ENCODE measurements at regions not wholly inside any gene's neighbourhood (a gene's known extent, or its start where the extent isn't known, plus 50 kb on each side); places are given as distances from the start of the nearest gene placed in this dataset.

DNA sequence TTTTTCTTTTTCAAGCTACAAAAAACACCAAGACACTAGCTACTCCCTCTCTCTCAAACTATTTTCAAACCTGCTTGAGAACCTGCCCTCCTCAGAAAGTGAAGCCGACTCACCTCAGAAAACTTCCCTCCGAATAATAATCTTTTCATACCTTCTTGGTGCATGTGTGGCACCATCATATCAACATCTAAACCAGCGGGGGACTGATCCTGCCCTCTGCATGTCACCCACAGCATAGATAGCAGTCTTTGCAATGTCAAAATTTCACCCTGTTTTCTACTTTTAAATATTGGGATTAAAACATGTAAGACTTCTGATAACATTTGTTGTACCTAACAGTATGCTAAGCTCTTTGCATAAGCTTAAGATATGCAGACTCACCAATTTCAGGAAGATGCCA lies 1260.3 kb downstream of the PLA2G4A start:
- Histone ChIP-seq H3K4me3 (ENCODE audit: low read length) (no peak overlapping the region), H3K27me3 (ENCODE audit: low read depth, low read length) (no peaks in the 10 kb centered on the region), H3K9me3 (ENCODE audit: insufficient read depth, low read length) (peaks cover 19% of the 10 kb centered on the region), H3K79me2 (ENCODE audit: low read length) (no peaks in the 10 kb centered on the region), H2AFZ (ENCODE audit: low read depth, low read length) (no peak overlapping the region), H3K27ac (ENCODE audit: low read length) (no peak overlapping the region), H3K4me1 (ENCODE audit: low read length) (no peaks in the 10 kb centered on the region), H3K36me3 (replicated peaks; ENCODE audit: low read depth, low read length) (peaks cover 7% of the 10 kb centered on the region), H3K4me2 (ENCODE audit: low read length) (no peak overlapping the region), H4K20me1 (ENCODE audit: insufficient read depth, low read length) (no peaks in the 10 kb centered on the region), H3K9ac (ENCODE audit: low read length) (no peak overlapping the region)
- no peak for TF ChIP-seq EZH2phosphoT487 (IDR thresholded peaks at IDR 0.05; ENCODE audit: low read depth)

DNA sequence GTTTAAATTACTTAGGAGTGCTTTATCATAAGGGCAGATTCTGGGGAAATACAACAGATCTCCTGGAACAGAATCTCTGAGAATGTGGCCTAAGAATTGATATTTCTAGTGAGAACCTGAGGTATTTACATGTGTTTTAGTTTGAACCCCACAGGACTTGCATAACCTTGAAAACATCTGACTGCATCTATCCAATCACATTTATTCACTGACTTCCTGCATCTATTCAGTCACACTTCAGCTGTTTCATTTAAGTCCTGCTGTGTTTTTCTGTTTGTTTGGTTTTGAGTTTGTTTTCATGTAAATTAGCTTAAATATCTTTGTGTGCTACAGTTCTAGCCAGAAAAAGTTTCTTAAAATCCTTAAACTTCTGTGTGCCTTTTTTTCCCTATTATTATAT lies 1260.7 kb downstream of the PLA2G4A start:
- Histone ChIP-seq H3K9me3 (ENCODE audit: insufficient read depth, low read length) (peaks cover 19% of the 10 kb centered on the region), H3K4me3 (ENCODE audit: low read length) (no peak overlapping the region), H3K4me1 (ENCODE audit: low read length) (no peaks in the 10 kb centered on the region), H3K27me3 (ENCODE audit: low read depth, low read length) (no peaks in the 10 kb centered on the region), H4K20me1 (ENCODE audit: insufficient read depth, low read length) (no peaks in the 10 kb centered on the region), H3K79me2 (ENCODE audit: low read length) (no peaks in the 10 kb centered on the region), H2AFZ (ENCODE audit: low read depth, low read length) (no peak overlapping the region), H3K4me2 (ENCODE audit: low read length) (no peak overlapping the region), H3K36me3 (replicated peaks; ENCODE audit: low read depth, low read length) (peaks cover 7% of the 10 kb centered on the region), H3K27ac (ENCODE audit: low read length) (no peak overlapping the region), H3K9ac (ENCODE audit: low read length) (no peak overlapping the region)
- TF ChIP-seq EZH2phosphoT487 (IDR thresholded peaks at IDR 0.05; ENCODE audit: low read depth), result no peak
- TF ChIP-seq, protein P1, sequence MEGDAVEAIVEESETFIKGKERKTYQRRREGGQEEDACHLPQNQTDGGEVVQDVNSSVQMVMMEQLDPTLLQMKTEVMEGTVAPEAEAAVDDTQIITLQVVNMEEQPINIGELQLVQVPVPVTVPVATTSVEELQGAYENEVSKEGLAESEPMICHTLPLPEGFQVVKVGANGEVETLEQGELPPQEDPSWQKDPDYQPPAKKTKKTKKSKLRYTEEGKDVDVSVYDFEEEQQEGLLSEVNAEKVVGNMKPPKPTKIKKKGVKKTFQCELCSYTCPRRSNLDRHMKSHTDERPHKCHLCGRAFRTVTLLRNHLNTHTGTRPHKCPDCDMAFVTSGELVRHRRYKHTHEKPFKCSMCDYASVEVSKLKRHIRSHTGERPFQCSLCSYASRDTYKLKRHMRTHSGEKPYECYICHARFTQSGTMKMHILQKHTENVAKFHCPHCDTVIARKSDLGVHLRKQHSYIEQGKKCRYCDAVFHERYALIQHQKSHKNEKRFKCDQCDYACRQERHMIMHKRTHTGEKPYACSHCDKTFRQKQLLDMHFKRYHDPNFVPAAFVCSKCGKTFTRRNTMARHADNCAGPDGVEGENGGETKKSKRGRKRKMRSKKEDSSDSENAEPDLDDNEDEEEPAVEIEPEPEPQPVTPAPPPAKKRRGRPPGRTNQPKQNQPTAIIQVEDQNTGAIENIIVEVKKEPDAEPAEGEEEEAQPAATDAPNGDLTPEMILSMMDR (IDR thresholded peaks at IDR 0.05; ENCODE audit: low read depth, low read length), result no peak

DNA sequence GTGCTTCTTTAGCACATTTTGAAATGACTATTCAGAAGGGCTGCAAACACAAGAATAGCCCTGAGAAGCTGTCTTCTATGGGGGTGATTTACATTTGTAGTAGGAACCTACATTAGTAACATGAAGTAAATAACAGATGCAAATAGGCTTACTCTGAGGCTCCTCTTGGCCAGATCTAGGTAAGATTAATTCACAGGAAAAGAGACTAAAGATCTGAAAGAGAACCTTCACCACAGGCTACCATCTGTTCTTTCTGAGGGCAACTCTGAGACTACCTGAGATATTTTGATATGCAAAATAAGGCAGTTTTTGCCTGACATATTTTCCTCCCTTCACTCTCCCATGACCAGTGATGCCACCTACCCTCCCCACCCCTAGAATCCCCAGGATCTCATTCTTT lies 1267.8 kb downstream of the PLA2G4A start:
- Histone ChIP-seq H3K27me3 (ENCODE audit: low read depth, low read length) (no peaks in the 10 kb centered on the region), H3K9ac (ENCODE audit: low read length) (no peak overlapping the region), H3K4me3 (ENCODE audit: low read length) (no peak overlapping the region), H2AFZ (ENCODE audit: low read depth, low read length) (no peak overlapping the region), H3K9me3 (ENCODE audit: insufficient read depth, low read length) (no peaks in the 10 kb centered on the region; the same call in 1 of the 2 replicates), H3K27ac (ENCODE audit: low read length) (no peak overlapping the region), H3K79me2 (ENCODE audit: low read length) (no peaks in the 10 kb centered on the region), H3K4me1 (ENCODE audit: low read length) (no peaks in the 10 kb centered on the region), H3K36me3 (replicated peaks; ENCODE audit: low read depth, low read length) (no peaks in the 10 kb centered on the region), H4K20me1 (ENCODE audit: insufficient read depth, low read length) (no peaks in the 10 kb centered on the region), H3K4me2 (ENCODE audit: low read length) (no peak overlapping the region)
- TF ChIP-seq, protein P1 (IDR thresholded peaks at IDR 0.05; ENCODE audit: low read depth, low read length), result no peak
- no peak for TF ChIP-seq EZH2phosphoT487 (IDR thresholded peaks at IDR 0.05; ENCODE audit: low read depth)

DNA sequence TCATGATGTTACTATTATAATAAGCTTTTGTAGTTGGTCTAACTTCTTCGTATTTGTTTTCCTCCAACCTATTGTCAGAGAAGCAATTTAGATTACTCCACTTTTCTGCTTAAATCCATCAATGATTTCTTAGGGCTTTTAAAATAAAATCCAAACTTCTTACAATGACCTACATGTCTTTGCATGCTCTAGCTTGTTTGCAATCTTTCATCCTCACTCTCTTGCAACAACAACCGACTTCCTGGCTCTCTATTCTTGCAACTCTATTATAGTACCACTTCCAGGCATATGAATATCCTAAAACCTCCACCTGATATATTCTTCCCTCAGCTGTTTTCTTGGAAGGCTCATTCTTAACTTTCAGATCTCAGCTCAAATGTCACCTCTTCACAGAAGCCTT lies 1288.7 kb downstream of the PLA2G4A start:
- no peak overlapping the region for H3K27ac ChIP-seq (ENCODE audit: low read length)
- TF ChIP-seq EZH2phosphoT487 (IDR thresholded peaks at IDR 0.05; ENCODE audit: low read depth), result no peak
- TF ChIP-seq, protein P1 (IDR thresholded peaks at IDR 0.05; ENCODE audit: low read depth, low read length), result no peak
- H3K9me3 ChIP-seq (ENCODE audit: insufficient read depth, low read length), result no peaks in the 10 kb centered on the region
- no peaks in the 10 kb centered on the region for H3K4me1 ChIP-seq (ENCODE audit: low read length)
- H4K20me1 ChIP-seq (ENCODE audit: insufficient read depth, low read length), result no peaks in the 10 kb centered on the region
- H2AFZ ChIP-seq (ENCODE audit: low read depth, low read length), result no peak overlapping the region
- no peak overlapping the region for H3K4me2 ChIP-seq (ENCODE audit: low read length)
- H3K79me2 ChIP-seq (ENCODE audit: low read length), result no peaks in the 10 kb centered on the region
- no peak overlapping the region for H3K4me3 ChIP-seq (ENCODE audit: low read length)
- no peaks in the 10 kb centered on the region for H3K27me3 ChIP-seq (ENCODE audit: low read depth, low read length)
- H3K36me3 ChIP-seq (replicated peaks; ENCODE audit: low read depth, low read length), result no peaks in the 10 kb centered on the region
- no peak overlapping the region for H3K9ac ChIP-seq (ENCODE audit: low read length)

DNA sequence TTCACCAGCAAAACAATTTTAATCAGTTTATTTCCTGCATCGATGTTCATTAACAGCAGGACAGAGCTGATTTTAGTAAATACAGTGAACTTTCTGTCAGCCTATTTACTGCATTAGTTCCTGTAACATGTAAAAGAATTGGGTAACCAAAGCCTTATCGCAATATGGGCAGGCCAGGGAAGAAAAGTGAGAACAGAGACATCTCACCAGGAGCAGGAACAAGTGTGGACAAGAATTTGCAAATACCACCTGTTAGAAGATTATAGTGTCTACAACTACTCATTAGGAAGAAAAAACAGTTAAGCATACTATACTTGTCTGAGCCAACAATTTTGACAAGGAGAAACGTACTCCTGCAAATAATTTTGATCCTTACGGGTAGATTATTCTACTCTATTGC lies 1293.9 kb downstream of the PLA2G4A start:
- Histone ChIP-seq H3K79me2 (ENCODE audit: low read length) (no peaks in the 10 kb centered on the region), H3K4me2 (ENCODE audit: low read length) (no peak overlapping the region), H3K27ac (ENCODE audit: low read length) (no peak overlapping the region), H3K4me1 (ENCODE audit: low read length) (no peaks in the 10 kb centered on the region), H3K9me3 (ENCODE audit: insufficient read depth, low read length) (no peaks in the 10 kb centered on the region), H3K27me3 (ENCODE audit: low read depth, low read length) (no peaks in the 10 kb centered on the region), H2AFZ (ENCODE audit: low read depth, low read length) (no peak overlapping the region), H3K9ac (ENCODE audit: low read length) (no peak overlapping the region), H3K36me3 (replicated peaks; ENCODE audit: low read depth, low read length) (no peaks in the 10 kb centered on the region), H3K4me3 (ENCODE audit: low read length) (no peak overlapping the region), H4K20me1 (ENCODE audit: insufficient read depth, low read length) (no peaks in the 10 kb centered on the region)
- TF ChIP-seq, protein P1 (IDR thresholded peaks at IDR 0.05; ENCODE audit: low read depth, low read length), result no peak
- TF ChIP-seq EZH2phosphoT487 (IDR thresholded peaks at IDR 0.05; ENCODE audit: low read depth), result no peak

Measured in OCI-LY3 (cell line).